ENCODE measurements at regions not wholly inside any gene's neighbourhood (a gene's known extent, or its start where the extent isn't known, plus 50 kb on each side); places are given as distances from the start of the nearest gene placed in this dataset.

- ATAC-seq (no peak), DNase-seq (ENCODE audit: low spot score) (no peak)
- Histone ChIP-seq H3K4me2 (no peak overlapping the region), H3K79me2 (replicated peaks; ENCODE audit: insufficient read depth) (no peaks in the 10 kb centered on the region), H3K36me3 (ENCODE audit: insufficient read depth) (no peaks in the 10 kb centered on the region), H3K9me2 (ENCODE audit: insufficient read depth) (no peaks in the 10 kb centered on the region), H2AFZ (no peak overlapping the region), H4K20me1 (replicated peaks; ENCODE audit: insufficient read depth) (no peaks in the 10 kb centered on the region), H3F3A (replicated peaks; ENCODE audit: low read depth) (no peaks in the 10 kb centered on the region), H3K4me3 (no peak overlapping the region), H3K27me3 (ENCODE audit: insufficient read depth) (peaks cover 20% of the 10 kb centered on the region), H3K4me1 (ENCODE audit: insufficient read depth) (no peaks in the 10 kb centered on the region), H3K27ac (ENCODE audit: low read depth) (no peak overlapping the region)
- H3K4me3 Mint-ChIP-seq: no peak overlapping the region
- no peaks in the 10 kb centered on the region for H3K9me3 Mint-ChIP-seq
- peaks cover 8% of the 10 kb centered on the region; the same call in 2 of the 3 replicates for H3K4me1 Mint-ChIP-seq
- H3K27ac Mint-ChIP-seq: no peak overlapping the region
- no peaks in the 10 kb centered on the region for H3K36me3 Mint-ChIP-seq (ENCODE audit: low read depth)
- no peak for TF ChIP-seq ZNF114 (CRISPR knock-in tag; IDR thresholded peaks at IDR 0.05)
- no peak for TF ChIP-seq NANOG (IDR thresholded peaks at IDR 0.05; ENCODE audit: borderline replicate concordance)
- TF ChIP-seq ZNF331 (CRISPR knock-in tag; IDR thresholded peaks at IDR 0.05; ENCODE audit: low read depth): no peak
- H3K27me3 Mint-ChIP-seq (ENCODE audit: insufficient read depth, low read depth, poor library complexity): peaks cover 6% of the 10 kb centered on the region
Observed at GRCh38 chr7:80307227-80307856, 172.7 kb downstream of the GNAI1 start.

- Mint-ChIP-seq H3K9me3 (no peaks in the 10 kb centered on the region), H3K27ac (no peak overlapping the region), H3K36me3 (ENCODE audit: low read depth) (no peaks in the 10 kb centered on the region), H3K27me3 (ENCODE audit: insufficient read depth, low read depth, poor library complexity) (peaks cover 23% of the 10 kb centered on the region), H3K4me3 (no peak overlapping the region), H3K4me1 (peaks cover 9% of the 10 kb centered on the region; the same call in 2 of the 3 replicates)
- no peaks in the 10 kb centered on the region for H3F3A ChIP-seq (replicated peaks; ENCODE audit: low read depth)
- H4K20me1 ChIP-seq (replicated peaks; ENCODE audit: insufficient read depth): no peaks in the 10 kb centered on the region
- no peak overlapping the region for H3K27ac ChIP-seq (ENCODE audit: low read depth)
- no peaks in the 10 kb centered on the region for H3K4me1 ChIP-seq (ENCODE audit: insufficient read depth)
- ATAC-seq (no peak), DNase-seq (ENCODE audit: low spot score) (no peak)
- H2AFZ ChIP-seq: no peak overlapping the region
- no peaks in the 10 kb centered on the region for H3K36me3 ChIP-seq (ENCODE audit: insufficient read depth)
- H3K79me2 ChIP-seq (replicated peaks; ENCODE audit: insufficient read depth): no peaks in the 10 kb centered on the region
- no peak overlapping the region for H3K4me2 ChIP-seq
- no peak overlapping the region for H3K4me3 ChIP-seq
- peaks cover 54% of the 10 kb centered on the region for H3K27me3 ChIP-seq (ENCODE audit: insufficient read depth)
- H3K9me2 ChIP-seq (ENCODE audit: insufficient read depth): no peaks in the 10 kb centered on the region
- no peak for TF ChIP-seq ZNF462 (CRISPR knock-in tag; IDR thresholded peaks at IDR 0.05)
- TF ChIP-seq STAT1 (IDR thresholded peaks at IDR 0.05; ENCODE audit: unreplicated experiment): no peak
- TF ChIP-seq CREB1 (CRISPR knock-in tag; IDR thresholded peaks at IDR 0.05; ENCODE audit: low read depth): no peak
- TF ChIP-seq ZNF331 (CRISPR knock-in tag; IDR thresholded peaks at IDR 0.05; ENCODE audit: low read depth): no peak
- TF ChIP-seq JUNB (IDR thresholded peaks at IDR 0.05; ENCODE audit: unreplicated experiment): no peak
- no peak for TF ChIP-seq CTCF (conservative IDR thresholded peaks at IDR 0.05; ENCODE audit: low read depth in 2 of 2)
- no peak for TF ChIP-seq ZNF114 (CRISPR knock-in tag; IDR thresholded peaks at IDR 0.05)
- no peak for TF ChIP-seq NANOG (IDR thresholded peaks at IDR 0.05; ENCODE audit: borderline replicate concordance)
- no peak for TF ChIP-seq EZH2phosphoT487 (IDR thresholded peaks at IDR 0.05; ENCODE audit: unreplicated experiment)
- no peak for TF ChIP-seq POLR2AphosphoS5 (IDR thresholded peaks at IDR 0.05; ENCODE audit: low read depth)
- no peak for TF ChIP-seq EZH2 (IDR thresholded peaks at IDR 0.05; ENCODE audit: low read depth, unreplicated experiment)
- TF ChIP-seq ETS1 (IDR thresholded peaks at IDR 0.05): no peak
Observed at GRCh38 chr7:80303315-80303714, 168.7 kb downstream of the GNAI1 start.

Data from GM23338 (cell line).